Fibroblast of skin of scalp (primary cell): ENCODE measurements at regions not wholly inside any gene's neighbourhood (a gene's known extent, or its start where the extent isn't known, plus 50 kb on each side); places are given as distances from the start of the nearest gene placed in this dataset.
"Not testable (repeated sequence)": the region's sequence is repeated elsewhere in the genome, so short reads cannot be mapped to it uniquely, and the experiment has no call there.

Experiments
- DNase-seq: peaks from one replicate; pipeline ENCODE4 v3.0.0-alpha.2; 2013

DNA sequence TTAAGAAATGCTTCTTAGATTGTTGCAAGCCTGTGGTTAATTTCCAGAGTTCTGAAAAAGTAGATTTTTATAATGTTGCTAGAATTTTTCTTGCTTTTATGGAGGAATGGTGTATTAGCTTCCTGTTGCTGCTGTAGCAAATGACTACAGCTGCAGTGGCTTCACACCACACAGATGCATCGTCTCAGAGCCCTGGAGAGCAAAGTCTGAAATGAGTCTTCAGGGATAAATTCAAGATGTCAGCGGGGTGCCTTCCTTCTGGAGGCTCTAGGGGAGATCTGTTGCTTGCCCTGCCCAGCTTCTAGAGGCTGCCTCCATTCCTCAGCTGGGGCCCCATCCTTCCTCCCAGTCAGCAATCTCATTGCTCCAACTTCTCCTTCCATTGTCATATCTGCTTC lies 187.8 kb downstream of the ZNF516 start:
- DNase-seq = no peak

DNA sequence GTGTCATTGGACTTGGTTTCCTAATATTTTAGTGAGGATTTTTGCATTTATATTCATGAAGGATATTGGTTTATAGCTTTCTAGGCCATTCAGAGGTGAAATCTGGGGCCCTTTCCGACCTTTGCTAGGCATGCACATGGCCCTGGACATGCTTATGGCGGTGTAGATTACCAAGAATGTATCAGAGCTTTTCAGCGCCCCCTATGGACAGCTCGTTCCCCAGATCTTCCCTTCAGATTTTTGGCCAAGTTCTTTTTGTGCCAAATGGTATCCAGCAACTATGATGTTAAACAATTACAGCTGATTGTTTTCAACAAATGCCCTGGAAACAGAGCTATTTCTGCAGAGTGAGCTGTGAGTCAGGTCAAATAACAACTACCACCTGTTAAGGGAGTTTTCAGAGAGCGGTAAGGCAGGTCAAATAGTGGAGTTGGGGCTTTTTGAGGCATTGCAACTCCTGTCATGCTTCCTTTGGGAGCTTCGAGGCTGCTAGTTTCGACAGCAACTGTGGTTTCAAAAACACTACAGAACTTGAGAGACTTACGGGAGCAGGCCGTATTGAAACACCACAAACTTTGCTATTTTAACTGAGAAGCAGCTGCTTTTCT lies 188.3 kb downstream of the ZNF516 start:
- DNase-seq = no peak

DNA sequence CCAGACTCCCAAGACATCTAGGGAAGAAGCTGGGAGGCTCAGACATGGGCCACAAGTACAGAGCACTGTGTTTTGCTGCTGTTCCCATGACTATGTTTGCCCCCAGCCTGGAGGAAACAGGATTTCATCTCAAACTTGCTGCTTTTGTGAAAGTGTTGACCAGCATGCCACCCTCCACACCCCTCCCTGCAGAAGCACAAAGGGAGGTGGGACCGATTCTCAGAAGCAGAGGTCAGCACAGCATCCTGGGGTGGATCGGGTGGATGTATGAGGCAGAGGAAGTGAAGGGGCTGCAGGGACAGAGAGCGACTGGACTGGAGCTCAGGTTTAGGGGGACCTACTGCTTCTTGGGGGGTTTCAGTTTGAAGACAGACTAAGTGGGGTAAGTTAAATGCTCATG lies 209.2 kb downstream of the ZNF516 start:
- DNase-seq = no peak

DNA sequence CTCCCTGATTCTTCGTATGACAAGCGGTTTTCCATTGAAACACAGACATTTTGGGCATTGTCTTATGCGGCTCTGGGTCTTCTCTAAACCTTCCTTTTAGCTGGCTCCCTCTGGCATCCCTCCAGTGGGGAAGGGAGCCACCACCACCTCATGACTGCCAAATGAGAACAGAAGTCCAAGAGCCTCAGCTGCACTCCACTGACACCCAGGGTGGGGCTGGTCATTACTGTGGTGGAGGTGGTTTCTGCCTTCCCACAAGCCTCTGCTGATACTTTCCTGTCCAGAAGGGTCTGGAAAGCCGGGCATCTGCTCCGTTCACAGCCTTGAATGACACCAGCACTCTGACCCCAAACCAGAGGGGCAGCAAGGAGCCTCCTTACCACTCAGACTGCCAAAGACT lies 213.5 kb downstream of the ZNF516 start:
- DNase-seq = no peak

DNA sequence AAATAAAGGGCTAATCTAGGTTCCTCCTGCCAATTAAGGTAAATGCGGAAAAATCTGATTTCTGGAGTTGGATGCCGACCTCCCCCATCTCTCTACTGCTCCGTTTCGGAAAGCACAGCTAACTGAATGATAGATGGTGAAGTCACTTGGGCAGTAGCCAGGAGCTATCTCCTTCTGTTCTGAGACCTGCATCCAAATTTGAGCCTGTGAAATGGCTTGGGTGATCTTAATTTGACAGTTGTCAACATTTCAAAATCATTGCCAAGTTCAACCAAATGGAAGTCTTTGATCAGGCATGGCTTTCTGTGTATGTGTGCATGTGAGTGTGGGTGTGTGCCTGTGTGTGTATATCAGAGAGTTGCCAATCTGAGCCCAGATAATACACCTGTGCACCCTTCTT lies 217.2 kb downstream of the ZNF516 start:
- DNase-seq = no peak

DNA sequence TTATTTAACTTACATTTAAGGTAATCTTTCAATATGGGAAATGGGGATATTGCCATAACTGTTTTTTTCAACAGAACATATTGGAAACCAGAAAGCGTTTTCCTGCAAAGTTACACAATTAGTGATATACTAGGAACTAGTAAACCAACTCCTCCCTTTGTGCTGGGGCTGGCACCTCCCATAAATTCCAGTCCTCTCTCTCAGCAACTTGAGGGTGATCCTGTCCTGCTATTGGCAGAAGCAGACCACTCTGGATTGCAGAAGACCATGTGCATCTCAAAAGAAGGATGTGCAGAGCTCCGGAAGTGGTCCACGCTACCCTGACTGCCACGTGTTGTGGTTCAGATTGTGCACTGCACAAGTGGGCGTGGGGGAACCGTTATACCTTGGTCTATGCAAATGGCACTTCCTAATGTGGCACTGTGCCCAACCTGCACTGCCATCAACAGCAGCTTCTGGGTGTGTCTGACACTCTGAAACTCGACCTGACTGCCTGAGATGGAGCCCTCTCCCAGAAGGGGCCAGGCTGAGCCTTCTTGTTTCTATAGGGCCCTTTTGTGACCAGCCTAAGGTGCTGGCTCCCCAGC lies 219.2 kb downstream of the ZNF516 start:
- no peak for DNase-seq

DNA sequence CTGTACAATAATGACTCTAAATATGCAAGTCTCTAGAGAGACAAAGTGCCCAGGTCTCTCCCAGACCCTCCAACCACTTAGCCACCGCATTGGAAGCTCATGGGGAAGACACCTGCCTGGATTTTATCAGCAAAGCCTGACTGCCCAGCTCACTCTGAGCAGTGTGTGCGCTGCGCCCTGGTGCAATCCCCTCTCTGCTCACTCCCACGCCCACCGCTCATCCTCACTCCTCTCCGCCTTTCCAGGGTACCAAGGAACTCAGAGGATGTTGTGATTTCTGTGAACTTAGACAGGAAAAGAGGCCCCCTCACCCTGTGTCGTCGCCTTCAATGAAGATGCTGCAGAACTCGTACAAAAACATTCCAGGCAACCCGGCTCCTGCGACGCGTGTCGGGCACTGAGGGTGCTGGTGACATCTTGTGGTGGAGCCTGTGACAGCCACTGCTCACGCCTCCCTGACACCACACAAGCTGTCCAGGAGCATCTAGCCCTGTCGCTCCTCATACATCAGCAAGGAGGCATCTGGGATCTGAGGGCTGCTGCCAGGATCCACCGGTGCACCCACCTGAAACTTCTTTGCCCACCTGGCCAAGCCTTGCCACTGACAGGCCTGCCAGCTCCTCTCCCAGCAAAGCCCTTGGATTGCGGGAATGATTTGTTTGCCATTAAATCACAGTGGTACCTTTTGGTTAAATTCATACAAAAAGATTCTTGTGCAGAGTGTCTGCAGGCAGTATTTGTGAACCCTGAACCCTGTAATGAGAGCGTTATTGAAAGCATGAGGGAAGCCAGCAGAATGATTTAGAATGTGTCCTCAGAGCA lies 220.4 kb downstream of the ZNF516 start:
- DNase-seq = peak; percentile 24

DNA sequence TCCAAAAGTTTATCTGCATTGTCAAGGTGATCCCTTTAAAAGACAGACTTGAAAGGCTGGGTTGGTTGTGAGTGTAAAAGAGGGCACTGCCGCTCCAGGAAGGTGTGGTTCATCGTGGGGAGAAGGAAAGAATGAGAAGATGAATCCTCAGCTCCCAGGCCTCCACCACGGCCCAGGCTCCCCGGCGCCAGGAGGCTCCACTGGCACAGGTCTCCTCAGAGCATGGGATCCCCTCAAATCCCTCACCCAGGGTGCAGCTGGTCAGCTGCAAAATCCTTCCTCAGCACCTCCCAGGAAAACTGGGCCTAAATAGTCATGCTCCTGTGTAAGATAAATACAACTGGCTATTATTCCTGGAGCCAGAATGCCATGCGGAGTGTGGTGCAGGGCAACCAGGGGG lies 221.1 kb downstream of the ZNF516 start:
- DNase-seq = no peak

DNA sequence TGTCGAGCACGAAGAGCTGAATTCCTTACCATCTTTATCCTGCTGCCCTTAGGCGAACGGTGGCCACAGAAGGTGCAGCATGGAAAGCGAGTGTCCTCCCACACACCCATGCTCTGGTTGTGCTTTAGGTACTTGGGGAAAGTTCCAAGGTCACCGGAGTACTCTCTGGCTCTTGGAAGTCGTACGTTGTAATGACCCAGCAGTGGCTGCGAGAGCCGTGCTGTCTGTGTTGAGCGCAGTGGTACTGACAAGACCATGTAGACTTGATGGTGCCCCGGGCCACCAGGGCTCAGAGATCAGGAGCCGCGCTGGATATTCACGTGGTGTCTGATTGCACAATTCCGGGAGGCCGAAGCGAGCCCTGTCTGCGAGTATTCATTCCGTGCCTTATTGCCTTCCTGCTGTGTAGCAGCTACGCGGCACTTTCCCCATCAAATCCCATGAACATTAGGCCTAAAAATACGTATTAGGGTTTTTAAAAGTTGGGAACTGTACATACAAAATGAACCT lies 222.0 kb downstream of the ZNF516 start:
- DNase-seq = no peak

DNA sequence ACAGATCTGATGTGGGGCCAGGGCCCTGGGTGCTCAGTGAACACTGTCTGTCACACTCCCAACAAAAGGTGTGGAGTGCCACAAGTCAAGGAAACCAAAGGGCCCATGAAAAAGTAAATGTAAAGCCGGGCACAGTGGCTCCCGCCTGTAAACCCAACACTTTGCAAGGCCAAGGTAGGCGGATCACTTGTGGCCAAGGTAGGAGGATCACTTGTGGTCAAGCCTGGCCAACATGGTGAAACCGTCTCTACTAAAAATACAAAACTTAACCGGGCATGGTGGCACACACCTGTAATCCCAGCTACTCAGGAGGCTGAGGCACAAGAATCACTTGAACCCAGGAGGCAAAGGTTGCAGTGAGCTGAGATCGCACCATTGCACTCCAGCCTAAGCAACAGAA lies 227.6 kb downstream of the ZNF516 start:
- DNase-seq = not testable (repeated sequence)

DNA sequence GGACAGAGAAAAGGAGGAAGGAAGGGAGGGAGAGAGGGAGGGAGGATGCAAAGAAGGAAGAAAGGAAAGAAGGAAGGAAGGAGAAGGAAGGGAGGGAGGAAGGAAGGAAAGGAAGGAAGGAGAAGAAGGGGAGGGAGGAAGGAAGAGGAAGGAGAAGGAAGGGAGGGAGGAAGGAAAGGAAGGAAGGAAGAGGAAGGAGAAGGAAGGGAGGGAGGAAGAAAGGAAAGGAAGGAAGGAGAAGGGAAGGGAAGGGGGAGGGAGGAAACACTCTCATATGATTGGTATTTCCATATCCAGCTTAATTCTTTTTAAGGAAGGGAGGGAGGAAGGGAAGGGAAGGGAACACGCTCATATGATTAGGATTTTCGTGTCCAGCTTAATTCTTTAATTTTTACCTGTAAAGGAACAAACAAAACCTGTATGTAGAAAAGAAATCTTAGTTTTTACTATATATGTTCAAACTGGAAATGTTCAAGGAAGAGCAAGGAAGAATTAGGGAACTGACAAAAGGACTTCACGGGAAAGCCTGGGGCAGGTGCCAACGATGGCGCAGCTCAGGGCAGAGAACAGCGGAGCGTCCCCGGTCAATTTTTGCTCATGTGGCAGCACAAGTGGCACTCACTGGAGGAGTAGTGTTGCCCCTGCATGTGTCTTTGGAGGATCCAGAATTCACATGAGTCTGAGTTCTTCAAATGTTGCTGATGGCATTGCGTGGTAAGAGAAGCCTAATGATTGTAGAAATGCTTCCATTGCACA lies 228.6 kb downstream of the ZNF516 start:
- no peak for DNase-seq

DNA sequence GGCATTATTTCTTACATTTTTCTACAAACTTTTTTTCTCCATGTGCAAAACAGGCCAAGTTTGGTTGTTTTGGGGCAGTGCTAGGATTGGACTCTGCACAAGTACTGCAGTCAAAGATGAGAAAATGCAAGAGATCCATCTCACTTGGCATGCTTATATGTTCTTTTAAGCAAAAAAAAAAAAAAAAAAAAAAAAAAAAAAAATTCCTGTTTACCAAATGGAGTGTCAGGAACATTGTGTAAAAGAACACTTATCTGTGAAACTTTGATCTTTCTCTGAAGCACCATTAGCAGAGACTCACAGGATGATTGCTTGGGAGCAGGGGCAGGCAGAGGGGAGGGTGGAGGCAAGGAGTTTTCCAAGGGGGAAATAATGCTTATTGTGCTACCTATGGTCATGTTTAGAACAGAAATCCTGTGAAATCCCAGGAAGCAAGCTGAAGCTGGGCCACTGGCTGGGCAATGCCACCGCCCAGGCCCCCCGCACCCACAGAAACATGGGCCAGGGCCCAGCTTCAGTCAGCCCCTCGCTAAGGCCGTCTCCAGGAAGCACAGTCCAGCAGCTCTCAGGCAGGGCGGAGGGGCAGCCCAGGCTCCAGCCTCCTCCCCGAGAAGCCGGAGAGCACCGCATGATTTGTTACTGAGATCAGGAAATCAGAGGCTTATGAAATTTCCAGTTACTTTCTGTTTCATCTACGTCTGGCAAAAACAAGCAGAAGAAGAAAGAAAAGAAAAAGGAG lies 229.4 kb downstream of the ZNF516 start:
- no peak for DNase-seq

DNA sequence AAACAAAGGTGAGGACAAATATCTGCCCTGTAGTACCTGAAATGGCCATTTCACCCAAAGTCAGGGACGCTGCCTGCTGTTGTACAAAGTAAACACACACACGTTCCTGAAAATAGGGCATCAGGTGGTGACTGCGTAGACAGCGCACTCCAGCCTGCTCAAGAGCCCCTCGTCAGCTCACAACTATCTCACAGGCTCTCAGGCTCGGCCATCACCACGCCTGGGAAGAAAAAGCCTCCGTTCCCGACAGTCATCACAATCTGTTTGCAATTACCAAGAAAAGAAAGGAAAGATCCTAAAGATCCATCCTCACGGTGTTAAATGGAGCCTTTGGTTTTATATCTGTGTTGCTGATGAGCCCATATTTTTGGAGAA lies 230.2 kb downstream of the ZNF516 start:
- no peak for DNase-seq

DNA sequence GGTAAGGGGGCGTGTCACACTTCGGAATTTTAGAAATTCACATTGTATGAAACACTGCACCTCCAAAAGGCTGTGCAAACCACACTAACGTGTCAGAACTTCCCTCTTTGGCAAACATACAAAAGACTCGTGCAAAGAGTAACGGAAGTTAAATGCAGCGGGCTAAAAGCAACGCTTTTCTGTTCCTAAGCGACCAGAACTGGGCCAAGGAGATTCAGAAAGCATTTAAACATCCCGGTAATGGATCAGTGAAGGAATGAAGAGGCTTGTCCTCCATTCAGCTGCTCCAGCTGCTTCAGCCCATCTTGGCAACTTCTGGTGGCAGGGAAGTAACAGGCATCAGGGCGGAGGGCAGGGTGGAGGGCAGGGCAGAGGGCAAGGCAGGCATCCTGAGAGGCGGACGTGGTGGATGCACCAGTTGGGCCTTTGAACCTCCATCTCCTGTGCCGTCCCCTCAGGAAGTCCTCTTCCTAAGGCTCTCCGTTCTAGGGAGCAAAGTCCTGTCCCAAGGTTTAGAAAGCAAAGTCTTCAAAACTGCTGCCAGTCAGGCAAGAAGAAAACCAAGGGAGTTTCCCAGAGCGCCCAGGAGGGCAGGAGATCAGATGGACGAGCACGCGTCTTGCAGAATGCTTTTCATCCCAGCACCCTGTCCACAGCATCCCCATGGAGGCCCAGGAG lies 230.7 kb downstream of the ZNF516 start:
- no peak for DNase-seq

DNA sequence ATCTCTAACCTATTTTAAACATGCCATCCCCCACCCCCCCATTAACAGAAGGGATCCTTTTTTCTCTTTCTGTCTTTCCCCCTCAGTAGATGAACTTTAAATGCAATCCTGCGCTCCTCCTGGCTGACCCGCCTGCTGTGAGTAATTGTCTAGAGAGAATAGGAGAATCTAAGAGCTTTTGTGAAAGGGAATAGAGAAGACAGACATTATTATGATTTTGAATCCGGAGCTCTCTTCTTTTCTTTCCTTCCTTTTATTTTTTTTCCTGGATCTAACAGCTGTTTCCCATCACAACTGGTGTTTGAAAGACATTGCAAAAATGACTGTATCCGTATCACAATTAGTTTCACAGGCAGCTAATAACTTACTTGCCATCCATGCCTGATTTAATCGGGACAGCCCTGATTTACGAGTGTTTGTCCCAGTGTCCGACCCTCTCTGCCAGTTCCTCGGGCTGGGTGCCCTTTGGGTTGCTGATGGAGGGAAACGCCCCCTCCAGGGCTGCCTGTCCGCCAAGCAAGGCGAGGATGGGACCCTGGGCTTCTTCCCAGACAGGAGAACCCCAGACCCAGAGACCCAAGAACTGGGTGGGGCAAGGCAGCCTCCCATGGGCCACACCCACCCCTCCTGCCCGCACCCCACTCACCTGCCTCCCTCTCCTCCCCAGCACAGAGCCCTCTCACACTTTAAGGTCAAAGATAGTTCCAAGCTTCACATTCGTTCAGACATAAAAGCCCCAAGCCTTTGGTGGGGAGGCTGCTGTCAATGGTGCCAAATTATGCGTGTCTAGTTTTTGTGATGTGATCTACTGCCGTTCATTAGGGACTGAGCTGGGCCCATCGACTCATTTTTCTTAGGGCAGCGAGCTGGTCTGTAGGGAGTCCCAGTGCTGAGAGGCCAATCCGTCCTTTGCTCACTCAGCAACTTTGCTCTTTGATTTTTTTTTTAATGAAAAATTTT lies 231.7 kb downstream of the ZNF516 start:
- no peak for DNase-seq

DNA sequence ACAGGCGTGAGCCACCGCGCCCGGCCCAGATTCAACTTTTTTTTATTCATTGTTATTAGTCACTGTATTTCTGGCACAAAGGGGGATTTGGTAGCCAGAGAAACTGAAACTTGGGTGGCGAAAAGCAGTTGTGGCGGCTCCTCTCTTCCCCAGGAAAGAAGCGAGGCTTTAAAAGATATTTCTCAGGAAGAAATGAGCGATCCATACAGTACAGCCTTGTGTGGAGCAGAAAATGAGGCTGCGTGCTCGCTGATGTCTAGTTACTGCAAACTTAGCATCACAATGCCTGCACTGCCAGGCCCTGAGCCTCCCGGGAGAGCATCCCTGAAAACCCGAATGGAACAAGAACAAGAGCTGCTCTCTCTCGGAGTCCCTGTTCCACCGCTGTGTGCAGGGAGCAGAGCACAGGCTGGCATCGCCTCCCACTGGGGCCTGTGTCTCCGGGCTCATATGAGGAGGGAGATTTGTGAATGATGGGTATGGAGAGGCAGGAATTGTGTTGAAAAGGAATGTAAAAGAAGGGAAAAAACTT lies 234.0 kb downstream of the ZNF516 start:
- no peak for DNase-seq

DNA sequence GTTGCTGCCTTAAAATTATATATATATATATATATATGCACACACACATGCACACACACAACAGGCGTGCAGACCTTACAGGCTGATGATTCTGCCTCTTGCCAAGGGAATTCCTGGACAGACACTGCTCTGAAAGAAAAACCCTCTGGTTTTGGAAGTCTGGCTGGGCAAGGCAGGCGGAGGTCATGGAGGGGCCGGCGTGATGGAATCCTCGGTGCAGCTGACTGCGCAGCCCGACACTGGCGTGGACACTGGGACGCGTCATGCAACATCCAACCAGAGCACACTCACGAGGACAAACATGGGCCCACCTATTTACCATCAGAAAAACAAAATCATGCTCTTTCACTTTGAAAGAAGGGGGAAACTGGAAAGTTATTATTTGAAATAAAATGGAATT lies 235.3 kb downstream of the ZNF516 start:
- no peak for DNase-seq

DNA sequence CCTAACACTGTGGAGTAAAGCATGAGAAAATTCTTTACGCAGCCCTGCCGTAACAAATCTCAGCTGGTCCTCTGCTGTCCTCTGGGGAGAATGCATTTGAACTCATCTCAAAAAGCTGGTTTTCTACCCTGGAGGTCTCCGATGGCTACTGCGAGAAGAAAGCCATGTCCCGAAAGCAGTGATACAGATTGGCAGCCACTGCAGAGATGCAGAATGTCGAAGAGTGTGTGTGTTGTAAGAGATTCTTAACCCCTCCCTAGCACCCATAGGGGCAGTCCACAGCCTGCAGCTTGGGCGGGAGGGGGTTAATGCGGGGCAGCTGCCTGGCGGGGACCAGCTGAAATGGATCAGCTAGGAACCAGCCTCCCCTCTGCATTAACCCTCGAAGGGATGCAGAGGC lies 235.9 kb downstream of the ZNF516 start:
- DNase-seq = no peak

DNA sequence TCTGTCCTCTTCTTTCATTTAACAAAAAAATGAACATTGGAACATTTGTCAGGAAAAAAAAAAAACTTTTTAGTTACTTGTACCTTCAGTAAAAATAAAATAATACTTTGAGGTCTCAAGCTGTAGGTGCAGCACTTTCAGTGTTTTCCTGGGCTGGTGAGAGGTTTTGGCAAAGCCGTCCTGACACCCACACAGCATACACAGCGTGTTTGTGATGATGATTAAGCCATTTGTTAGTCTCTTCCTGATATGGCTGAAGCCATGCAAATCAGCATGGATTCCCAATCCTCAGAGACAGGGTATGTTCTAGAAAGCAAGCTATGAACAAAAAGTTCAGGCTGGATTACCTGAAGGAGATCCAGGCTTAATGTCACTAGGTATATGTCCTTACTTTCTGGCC lies 236.8 kb downstream of the ZNF516 start:
- DNase-seq = no peak

DNA sequence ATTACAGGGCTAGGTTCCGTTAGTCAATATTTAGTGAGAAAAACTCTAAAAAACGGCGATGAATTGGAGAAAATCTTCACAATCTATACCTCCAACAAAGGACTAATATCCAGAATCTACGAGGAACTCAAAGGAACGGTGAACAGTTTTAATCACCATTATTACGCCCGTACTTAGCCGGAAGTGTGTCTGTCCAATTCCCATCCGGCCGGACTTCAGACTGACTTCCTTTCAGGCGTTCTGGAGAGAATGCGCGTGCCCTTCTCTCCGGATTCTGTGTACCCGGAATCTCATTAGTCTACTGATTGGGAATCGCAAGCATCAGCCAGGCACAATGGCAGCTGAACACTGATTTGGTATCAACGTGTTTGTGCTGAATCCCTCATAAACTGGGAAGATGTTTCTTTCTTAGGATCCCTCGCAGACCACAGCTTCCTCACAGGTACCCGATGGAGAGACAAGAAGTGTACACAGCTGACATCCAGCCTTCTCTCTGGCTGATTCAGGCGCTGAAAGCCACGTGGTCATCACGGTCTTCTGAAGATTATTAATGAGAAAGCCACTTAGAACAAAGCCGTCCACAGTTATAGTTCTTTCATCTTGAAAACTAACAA lies 239.9 kb downstream of the ZNF516 start:
- DNase-seq = no peak
